ENCODE measurements at regions not wholly inside any gene's neighbourhood (a gene's known extent, or its start where the extent isn't known, plus 50 kb on each side); places are given as distances from the start of the nearest gene placed in this dataset.

GRCh38 chr4:35644591-35644990, 599.7 kb downstream of the ARAP2 start:
- TF ChIP-seq CTCF (conservative IDR thresholded peaks at IDR 0.05; ENCODE audit: low read depth, low read length) (no peak), EZH2 (IDR thresholded peaks at IDR 0.05; ENCODE audit: low read length, unreplicated experiment) (no peak)
